Ishikawa (cell line): ENCODE measurements at regions not wholly inside any gene's neighbourhood (a gene's known extent, or its start where the extent isn't known, plus 50 kb on each side); places are given as distances from the start of the nearest gene placed in this dataset.

Source experiments
- CEBPB ChIP-seq: IDR thresholded peaks from 2 replicates; pipeline ENCODE4 v1.6.1; 2012
- CREB1 ChIP-seq: IDR thresholded peaks from 2 replicates; pipeline ENCODE4 v1.6.1; 2012; ENCODE audit warnings: low read depth
- EGR1 ChIP-seq: IDR thresholded peaks from 2 replicates; pipeline ENCODE4 v1.6.1; 2012
- EP300 ChIP-seq: IDR thresholded peaks from 2 replicates; pipeline ENCODE4 v1.6.1; 2012; ENCODE audit warnings: borderline replicate concordance
- FOXM1 ChIP-seq: IDR thresholded peaks from 2 replicates; pipeline ENCODE4 v1.6.1; 2012; ENCODE audit warnings: low read depth, borderline replicate concordance
- MAX ChIP-seq: IDR thresholded peaks from 2 replicates; pipeline ENCODE4 v1.6.1; 2012
- NFIC ChIP-seq: IDR thresholded peaks from 2 replicates; pipeline ENCODE4 v1.6.1; 2012
- RAD21 ChIP-seq: IDR thresholded peaks from 2 replicates; pipeline ENCODE4 v1.6.1; 2012; ENCODE audit warnings: low read depth
- REST ChIP-seq: IDR thresholded peaks from 2 replicates; pipeline ENCODE4 v1.6.1; 2012; ENCODE audit warnings: low read depth, mild to moderate bottlenecking
- TAF1 ChIP-seq: IDR thresholded peaks from 2 replicates; pipeline ENCODE4 v1.6.1; 2012; ENCODE audit warnings: low read depth, mild to moderate bottlenecking
- TCF12 ChIP-seq: IDR thresholded peaks from 2 replicates; pipeline ENCODE4 v1.6.1; 2012; ENCODE audit warnings: low read depth
- TEAD4 ChIP-seq: IDR thresholded peaks from 2 replicates; pipeline ENCODE4 v1.6.1; 2012
- USF1 ChIP-seq: IDR thresholded peaks from 2 replicates; pipeline ENCODE4 v1.6.1; 2012
- YY1 ChIP-seq: IDR thresholded peaks from 2 replicates; pipeline ENCODE4 v1.6.1; 2012; ENCODE audit warnings: low read depth
- ZBTB7A ChIP-seq: IDR thresholded peaks from 2 replicates; pipeline ENCODE4 v1.6.1; 2012; ENCODE audit warnings: low read depth

- TF ChIP-seq NFIC (no peak), USF1 (no peak), CREB1 (no peak), TCF12 (no peak), MAX (no peak), YY1 (no peak), TEAD4 (no peak), EP300 (no peak), REST (no peak), CEBPB (no peak)
These were observed 830.0 kb upstream of the ALCAM start for GRCh38 chr3:104536715-104537114.

GRCh38 chr3:104537323-104537722 lies 829.4 kb upstream of the ALCAM start:
- no peak for TF ChIP-seq TEAD4
- no peak for TF ChIP-seq YY1
- TF ChIP-seq CEBPB, result no peak
- no peak for TF ChIP-seq TCF12
- TF ChIP-seq USF1, result no peak
- TF ChIP-seq MAX, result no peak
- no peak for TF ChIP-seq EGR1
- TF ChIP-seq NFIC, result no peak
- no peak for TF ChIP-seq RAD21
- no peak for TF ChIP-seq FOXM1
- TF ChIP-seq REST, result no peak

GRCh38 chr3:104546301-104546700 lies 820.4 kb upstream of the ALCAM start:
- TF ChIP-seq TCF12, result no peak
- no peak for TF ChIP-seq USF1
- no peak for TF ChIP-seq TEAD4
- no peak for TF ChIP-seq EP300
- no peak for TF ChIP-seq REST
- TF ChIP-seq CREB1, result no peak
- no peak for TF ChIP-seq CEBPB
- TF ChIP-seq EGR1, result no peak
- TF ChIP-seq ZBTB7A, result no peak
- TF ChIP-seq FOXM1, result no peak
- TF ChIP-seq MAX, result no peak
- TF ChIP-seq YY1, result no peak

- TF ChIP-seq CREB1, result no peak
- TF ChIP-seq TCF12, result no peak
- no peak for TF ChIP-seq EP300
- no peak for TF ChIP-seq NFIC
- no peak for TF ChIP-seq EGR1
- TF ChIP-seq TEAD4, result no peak
- no peak for TF ChIP-seq YY1
- TF ChIP-seq FOXM1, result no peak
- no peak for TF ChIP-seq MAX
- TF ChIP-seq ZBTB7A, result no peak
- TF ChIP-seq REST, result no peak
- no peak for TF ChIP-seq CEBPB
- no peak for TF ChIP-seq TAF1
These were observed 819.7 kb upstream of the ALCAM start for GRCh38 chr3:104547031-104547430.
